ENCODE measurements at regions not wholly inside any gene's neighbourhood (a gene's known extent, or its start where the extent isn't known, plus 50 kb on each side); places are given as distances from the start of the nearest gene placed in this dataset.

DNA sequence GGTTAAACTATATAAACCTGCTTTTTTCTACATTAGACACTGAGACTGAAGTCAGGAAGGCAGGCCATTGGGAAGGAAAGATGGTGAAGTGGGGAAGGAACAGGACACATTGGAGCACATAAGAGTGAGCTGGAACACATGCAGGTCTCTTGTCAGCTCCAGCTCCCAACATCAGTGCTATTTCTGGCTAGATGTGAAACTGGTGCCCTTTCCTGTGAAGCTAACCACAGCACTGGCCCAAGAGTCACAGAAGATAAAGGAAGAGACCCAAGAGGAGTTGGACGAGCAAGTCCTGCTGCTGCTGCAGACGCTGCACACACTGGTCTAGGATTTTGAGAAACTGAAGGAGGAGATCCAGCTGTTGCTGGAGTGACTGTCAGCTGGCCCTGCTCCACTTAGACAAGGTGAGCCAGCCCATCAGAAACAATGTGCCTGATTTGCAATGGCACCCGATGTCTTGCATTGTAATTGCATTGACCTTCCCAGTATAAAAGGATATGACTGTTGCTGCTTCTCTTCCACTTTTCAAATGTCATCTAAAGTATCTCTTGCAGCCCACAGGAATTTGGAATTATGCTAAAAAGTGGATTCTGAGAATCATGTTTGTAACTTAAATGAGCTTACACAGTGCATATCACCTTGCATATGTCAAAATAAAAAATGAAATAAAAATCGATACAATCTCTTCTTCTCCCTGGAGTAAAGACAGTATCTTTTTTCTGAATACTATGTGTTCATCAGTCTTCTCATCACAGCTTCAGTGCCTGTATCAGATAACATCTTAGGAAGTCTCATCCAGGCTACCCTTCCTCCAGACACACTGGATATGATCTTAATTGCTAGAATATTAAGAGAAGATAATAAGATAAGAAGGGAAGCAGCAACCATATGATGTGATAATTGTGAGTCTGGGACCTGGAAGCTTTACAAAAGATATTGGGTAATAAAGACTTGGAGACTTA lies 230.7 kb upstream of the SPRY2 start:
- TF ChIP-seq, protein P1, sequence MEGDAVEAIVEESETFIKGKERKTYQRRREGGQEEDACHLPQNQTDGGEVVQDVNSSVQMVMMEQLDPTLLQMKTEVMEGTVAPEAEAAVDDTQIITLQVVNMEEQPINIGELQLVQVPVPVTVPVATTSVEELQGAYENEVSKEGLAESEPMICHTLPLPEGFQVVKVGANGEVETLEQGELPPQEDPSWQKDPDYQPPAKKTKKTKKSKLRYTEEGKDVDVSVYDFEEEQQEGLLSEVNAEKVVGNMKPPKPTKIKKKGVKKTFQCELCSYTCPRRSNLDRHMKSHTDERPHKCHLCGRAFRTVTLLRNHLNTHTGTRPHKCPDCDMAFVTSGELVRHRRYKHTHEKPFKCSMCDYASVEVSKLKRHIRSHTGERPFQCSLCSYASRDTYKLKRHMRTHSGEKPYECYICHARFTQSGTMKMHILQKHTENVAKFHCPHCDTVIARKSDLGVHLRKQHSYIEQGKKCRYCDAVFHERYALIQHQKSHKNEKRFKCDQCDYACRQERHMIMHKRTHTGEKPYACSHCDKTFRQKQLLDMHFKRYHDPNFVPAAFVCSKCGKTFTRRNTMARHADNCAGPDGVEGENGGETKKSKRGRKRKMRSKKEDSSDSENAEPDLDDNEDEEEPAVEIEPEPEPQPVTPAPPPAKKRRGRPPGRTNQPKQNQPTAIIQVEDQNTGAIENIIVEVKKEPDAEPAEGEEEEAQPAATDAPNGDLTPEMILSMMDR (IDR thresholded peaks at IDR 0.05; ENCODE audit: insufficient read depth, low read length, missing control alignments), result no peak
- POLR2A ChIA-PET, result no interaction called here
- no peak for DNase-seq (ENCODE audit: low read depth, low spot score)
- no peak overlapping the region for H3K4me3 ChIP-seq (ENCODE audit: low read depth, low read length)
- CTCF ChIA-PET, result no interaction called here

DNA sequence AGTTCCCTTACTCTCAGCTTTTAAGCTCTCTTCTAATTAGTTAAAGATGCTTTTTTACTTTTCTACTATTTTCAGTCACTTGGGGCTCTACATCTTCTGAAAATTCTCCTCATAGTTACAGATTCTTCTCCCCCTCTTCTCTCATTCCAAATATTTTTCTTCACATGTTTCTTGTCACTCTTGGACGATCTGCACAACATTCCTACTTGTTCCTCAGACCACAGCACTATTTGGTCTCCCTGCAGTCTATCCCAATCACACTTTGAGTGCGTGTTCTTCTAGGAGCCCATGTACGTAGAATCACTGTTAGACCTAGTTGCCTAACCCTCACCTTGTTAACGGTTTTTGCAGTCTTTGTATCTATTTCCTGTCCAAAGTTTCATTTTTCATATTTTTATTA lies 222.5 kb upstream of the SPRY2 start:
- no peak for DNase-seq (ENCODE audit: low read depth, low spot score)
- no peak overlapping the region for H3K4me3 ChIP-seq (ENCODE audit: low read depth, low read length)
- CTCF ChIA-PET, result no interaction called here
- TF ChIP-seq, protein P1 (IDR thresholded peaks at IDR 0.05; ENCODE audit: insufficient read depth, low read length, missing control alignments), result no peak
- POLR2A ChIA-PET, result no interaction called here

DNA sequence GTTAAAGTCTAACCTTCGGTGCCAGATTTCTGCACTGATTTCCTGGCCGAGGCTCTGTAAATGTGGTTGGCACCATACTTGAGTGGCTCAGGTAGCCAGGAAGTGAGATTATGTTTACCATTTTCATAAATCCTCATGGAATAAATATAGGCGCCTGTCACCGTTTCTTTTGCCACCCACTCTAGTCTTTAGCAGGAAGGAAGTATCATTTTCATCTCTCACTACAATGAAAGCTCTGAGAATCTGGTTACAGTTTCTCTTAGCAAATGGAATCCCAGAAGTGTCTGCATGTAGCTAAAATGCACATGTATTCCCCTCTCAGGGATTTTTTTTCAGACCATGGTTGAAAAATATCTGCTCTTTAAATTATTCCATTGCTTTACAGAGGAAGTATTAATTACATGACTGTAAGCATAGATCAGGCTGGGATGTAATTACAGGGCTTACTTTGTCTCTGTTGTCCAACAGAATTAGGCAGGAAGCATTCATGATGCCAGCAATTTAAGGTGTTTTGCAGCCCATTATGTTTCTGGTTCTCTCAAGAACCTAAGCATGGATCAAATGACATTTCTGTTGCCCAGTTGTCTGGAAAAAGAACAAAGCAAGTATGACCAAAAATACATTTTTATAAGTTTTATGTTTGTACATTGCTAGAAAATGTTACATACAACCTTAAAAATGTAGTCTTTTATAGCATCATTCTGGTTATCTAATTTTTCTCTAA lies 221.7 kb upstream of the SPRY2 start:
- POLR2A ChIA-PET, result no interaction called here
- CTCF ChIA-PET, result no interaction called here
- TF ChIP-seq, protein P1 (IDR thresholded peaks at IDR 0.05; ENCODE audit: insufficient read depth, low read length, missing control alignments), result no peak
- no peak for DNase-seq (ENCODE audit: low read depth, low spot score)
- H3K4me3 ChIP-seq (ENCODE audit: low read depth, low read length), result no peak overlapping the region

DNA sequence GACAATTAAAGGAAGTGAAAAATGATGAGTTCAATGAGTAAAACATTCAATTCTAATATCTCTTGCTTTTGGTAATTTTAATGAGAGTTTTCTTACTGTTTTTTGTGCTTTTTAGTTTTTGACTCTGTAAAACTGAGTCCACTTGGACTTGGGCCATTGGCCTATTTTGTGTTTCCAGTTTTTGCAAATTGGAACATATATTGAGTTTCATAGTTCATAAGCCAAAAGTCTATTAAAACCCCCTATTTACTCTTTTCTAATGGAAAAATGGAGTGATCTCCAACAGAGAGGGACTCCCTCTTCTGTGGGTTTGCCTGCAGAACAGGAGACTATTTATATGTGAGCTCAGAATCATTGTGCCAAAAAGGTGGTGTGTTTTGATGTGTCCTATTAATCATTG lies 219.7 kb upstream of the SPRY2 start:
- TF ChIP-seq, protein P1 (IDR thresholded peaks at IDR 0.05; ENCODE audit: insufficient read depth, low read length, missing control alignments), result no peak
- CTCF ChIA-PET, result no interaction called here
- POLR2A ChIA-PET, result no interaction called here
- DNase-seq (ENCODE audit: low read depth, low spot score), result no peak
- H3K4me3 ChIP-seq (ENCODE audit: low read depth, low read length), result no peak overlapping the region

DNA sequence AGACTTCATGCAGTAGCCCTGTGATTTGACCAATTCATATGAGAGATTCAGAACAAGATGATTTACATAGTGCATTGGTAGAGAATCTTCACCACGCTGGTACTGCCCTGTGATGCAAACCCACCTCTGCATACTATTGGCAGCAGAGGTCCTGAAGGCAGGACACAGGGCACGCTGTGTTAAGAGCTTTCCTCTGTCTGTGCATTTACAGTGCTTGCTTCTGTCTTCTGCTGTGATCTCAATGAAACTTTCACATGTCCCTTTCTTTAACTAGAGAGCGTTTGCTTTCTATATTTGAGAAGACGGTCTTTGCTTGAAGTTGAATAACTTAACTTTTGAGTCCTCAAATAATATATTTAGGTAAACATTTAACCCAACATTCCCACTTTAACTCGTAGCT lies 219.0 kb upstream of the SPRY2 start:
- ChIA-PET CTCF (no interaction called here), POLR2A (no interaction called here)
- TF ChIP-seq, protein P1 (IDR thresholded peaks at IDR 0.05; ENCODE audit: insufficient read depth, low read length, missing control alignments), result no peak
- DNase-seq (ENCODE audit: low read depth, low spot score), result no peak
- H3K4me3 ChIP-seq (ENCODE audit: low read depth, low read length), result no peak overlapping the region

DNA sequence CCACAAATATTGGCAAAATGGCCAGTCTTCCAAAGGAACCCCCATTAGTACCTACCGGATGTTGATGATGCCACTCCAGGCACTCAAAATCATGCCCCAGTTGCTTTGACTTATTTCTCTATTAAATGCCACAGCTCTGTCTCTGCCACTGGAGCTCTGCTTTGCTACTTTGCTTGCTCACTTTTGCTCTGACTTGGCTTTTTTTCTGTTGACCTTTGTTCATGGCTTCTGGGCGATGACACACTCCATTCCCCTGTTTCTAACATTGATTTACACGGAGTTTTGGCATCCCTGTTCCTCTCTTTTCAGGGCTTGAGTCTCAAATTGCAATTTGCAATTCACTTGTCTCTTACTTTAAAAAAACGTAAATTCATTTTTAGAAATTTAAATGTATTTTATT lies 217.1 kb upstream of the SPRY2 start:
- ChIA-PET CTCF (no interaction called here), POLR2A (no interaction called here)
- H3K4me3 ChIP-seq (ENCODE audit: low read depth, low read length), result no peak overlapping the region
- DNase-seq (ENCODE audit: low read depth, low spot score), result no peak
- TF ChIP-seq, protein P1 (IDR thresholded peaks at IDR 0.05; ENCODE audit: insufficient read depth, low read length, missing control alignments), result no peak
